ENCODE measurements at regions not wholly inside any gene's neighbourhood (a gene's known extent, or its start where the extent isn't known, plus 50 kb on each side); places are given as distances from the start of the nearest gene placed in this dataset.

DNA sequence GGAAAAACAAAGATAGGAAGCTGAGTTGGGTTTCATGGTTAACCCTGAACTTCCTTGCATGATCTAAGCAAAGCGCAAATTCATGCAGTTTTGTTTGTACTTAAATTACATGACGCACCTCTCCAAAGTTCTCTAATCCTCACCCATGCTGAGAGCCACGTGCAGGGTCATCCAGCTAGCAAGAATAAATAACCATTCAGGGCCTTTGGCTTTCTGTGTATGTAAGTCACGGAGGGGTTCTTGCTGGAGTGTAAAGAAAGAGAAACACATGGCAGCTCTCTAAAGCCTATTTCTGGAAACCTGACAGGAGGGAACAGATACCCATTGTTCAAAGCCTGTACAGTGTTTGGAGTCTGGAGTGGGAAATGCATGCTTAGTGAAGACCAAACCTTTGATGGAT lies 171.7 kb upstream of the CCN2 start:
- H3K36me3 ChIP-seq (ENCODE audit: insufficient read depth, low read length): no peaks in the 10 kb centered on the region
- Mint-ChIP-seq H3K4me3 (ENCODE audit: unreplicated experiment) (no peak overlapping the region), H3K9me3 (ENCODE audit: unreplicated experiment) (no peaks in the 10 kb centered on the region), H3K27ac (ENCODE audit: unreplicated experiment) (no peak overlapping the region), H3K36me3 (ENCODE audit: low read depth, unreplicated experiment) (no peaks in the 10 kb centered on the region), H3K4me1 (ENCODE audit: low read depth, unreplicated experiment) (peaks cover 3% of the 10 kb centered on the region), H3K27me3 (ENCODE audit: low read depth, unreplicated experiment) (no peaks in the 10 kb centered on the region)
- peaks cover 16% of the 10 kb centered on the region for H3K4me1 ChIP-seq (ENCODE audit: insufficient read depth, low read length)
- H3K27ac ChIP-seq (ENCODE audit: low read depth, low read length): peak overlapping the region; percentile 54
- H3K4me3 ChIP-seq (ENCODE audit: insufficient read depth, low read depth, low read length): no peak overlapping the region
- H3K4me2 ChIP-seq (ENCODE audit: low read length): peak overlapping the region; percentile 50
- no peaks in the 10 kb centered on the region for H3K9me3 ChIP-seq (ENCODE audit: insufficient read depth, low read depth, low read length)
- no peaks in the 10 kb centered on the region for H3K79me2 ChIP-seq (ENCODE audit: insufficient read depth, low read length)
- no peaks in the 10 kb centered on the region for H4K20me1 ChIP-seq (ENCODE audit: insufficient read depth, low read length)
- no peak overlapping the region for H2AFZ ChIP-seq (ENCODE audit: low read depth, low read length)
- H3K9ac ChIP-seq (ENCODE audit: low read length): peak overlapping the region; percentile 54
- DNase-seq (ENCODE audit: low read depth) (peak; percentile 63), FAIRE-seq (peak; percentile 93)
- H3K27me3 ChIP-seq (ENCODE audit: insufficient read depth, low read length): no peaks in the 10 kb centered on the region
- TF ChIP-seq CTCF (IDR thresholded peaks at IDR 0.05; ENCODE audit: insufficient read depth, low read depth, low read length) (no peak), EZH2 (IDR thresholded peaks at IDR 0.05; ENCODE audit: insufficient read depth, low read length) (no peak)

DNA sequence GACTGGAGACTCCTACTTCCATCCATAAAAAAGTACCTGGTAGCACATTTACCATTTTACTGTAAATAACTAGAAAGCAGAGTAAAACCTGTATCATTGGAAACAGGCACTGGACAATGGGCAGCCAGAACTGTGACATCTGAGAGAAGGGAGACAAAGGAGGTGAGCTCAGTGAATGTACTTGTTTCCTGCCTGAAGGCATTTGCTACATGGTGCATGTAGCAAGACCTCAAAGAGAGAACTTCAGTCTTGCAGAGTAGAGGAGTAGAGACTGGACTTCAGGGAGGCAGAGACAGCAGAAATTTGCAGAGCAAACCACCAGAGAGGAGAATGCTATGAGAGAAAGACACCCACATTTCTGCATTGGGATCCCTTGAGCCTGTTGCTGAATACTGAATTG lies 171.0 kb upstream of the CCN2 start:
- DNase-seq (ENCODE audit: low read depth) (no peak), FAIRE-seq (no peak)
- TF ChIP-seq EZH2 (IDR thresholded peaks at IDR 0.05; ENCODE audit: insufficient read depth, low read length) (no peak), CTCF (IDR thresholded peaks at IDR 0.05; ENCODE audit: insufficient read depth, low read depth, low read length) (no peak)
- Mint-ChIP-seq H3K27me3 (ENCODE audit: low read depth, unreplicated experiment) (no peaks in the 10 kb centered on the region), H3K36me3 (ENCODE audit: low read depth, unreplicated experiment) (no peaks in the 10 kb centered on the region), H3K27ac (ENCODE audit: unreplicated experiment) (no peak overlapping the region), H3K4me3 (ENCODE audit: unreplicated experiment) (no peak overlapping the region), H3K4me1 (ENCODE audit: low read depth, unreplicated experiment) (peaks cover 3% of the 10 kb centered on the region), H3K9me3 (ENCODE audit: unreplicated experiment) (no peaks in the 10 kb centered on the region)
- Histone ChIP-seq H4K20me1 (ENCODE audit: insufficient read depth, low read length) (no peaks in the 10 kb centered on the region), H3K4me1 (ENCODE audit: insufficient read depth, low read length) (peaks cover 16% of the 10 kb centered on the region), H3K27me3 (ENCODE audit: insufficient read depth, low read length) (no peaks in the 10 kb centered on the region), H2AFZ (ENCODE audit: low read depth, low read length) (no peak overlapping the region), H3K9ac (ENCODE audit: low read length) (peak overlapping the region; percentile 9), H3K4me3 (ENCODE audit: insufficient read depth, low read depth, low read length) (no peak overlapping the region), H3K79me2 (ENCODE audit: insufficient read depth, low read length) (no peaks in the 10 kb centered on the region), H3K27ac (ENCODE audit: low read depth, low read length) (peak overlapping the region; percentile 54), H3K4me2 (ENCODE audit: low read length) (peak overlapping the region; percentile 50), H3K9me3 (ENCODE audit: insufficient read depth, low read depth, low read length) (no peaks in the 10 kb centered on the region), H3K36me3 (ENCODE audit: insufficient read depth, low read length) (no peaks in the 10 kb centered on the region)

- H3K4me2 ChIP-seq (ENCODE audit: low read length): no peak overlapping the region
- no peaks in the 10 kb centered on the region for H3K9me3 ChIP-seq (ENCODE audit: insufficient read depth, low read depth, low read length)
- no peaks in the 10 kb centered on the region for H3K36me3 Mint-ChIP-seq (ENCODE audit: low read depth, unreplicated experiment)
- peaks cover 13% of the 10 kb centered on the region for H3K4me1 ChIP-seq (ENCODE audit: insufficient read depth, low read length)
- no peak overlapping the region for H3K9ac ChIP-seq (ENCODE audit: low read length)
- no peak overlapping the region for H3K4me3 Mint-ChIP-seq (ENCODE audit: unreplicated experiment)
- no peaks in the 10 kb centered on the region for H3K36me3 ChIP-seq (ENCODE audit: insufficient read depth, low read length)
- no peaks in the 10 kb centered on the region for H4K20me1 ChIP-seq (ENCODE audit: insufficient read depth, low read length)
- no peaks in the 10 kb centered on the region for H3K9me3 Mint-ChIP-seq (ENCODE audit: unreplicated experiment)
- no peaks in the 10 kb centered on the region for H3K79me2 ChIP-seq (ENCODE audit: insufficient read depth, low read length)
- no peak for FAIRE-seq
- no peak for DNase-seq (ENCODE audit: low read depth)
- no peaks in the 10 kb centered on the region for H3K27me3 ChIP-seq (ENCODE audit: insufficient read depth, low read length)
- no peak overlapping the region for H2AFZ ChIP-seq (ENCODE audit: low read depth, low read length)
- no peak overlapping the region for H3K27ac Mint-ChIP-seq (ENCODE audit: unreplicated experiment)
- H3K27me3 Mint-ChIP-seq (ENCODE audit: low read depth, unreplicated experiment): no peaks in the 10 kb centered on the region
- H3K27ac ChIP-seq (ENCODE audit: low read depth, low read length): no peak overlapping the region
- peaks cover 19% of the 10 kb centered on the region for H3K4me1 Mint-ChIP-seq (ENCODE audit: low read depth, unreplicated experiment)
- no peak for TF ChIP-seq CTCF (IDR thresholded peaks at IDR 0.05; ENCODE audit: insufficient read depth, low read depth, low read length)
- no peak for TF ChIP-seq EZH2 (IDR thresholded peaks at IDR 0.05; ENCODE audit: insufficient read depth, low read length)
- H3K4me3 ChIP-seq (ENCODE audit: insufficient read depth, low read depth, low read length): no peak overlapping the region
These were observed 167.0 kb upstream of the CCN2 start for GRCh38 chr6:132118144-132118543.
